ENCODE measurements at regions not wholly inside any gene's neighbourhood (a gene's known extent, or its start where the extent isn't known, plus 50 kb on each side); places are given as distances from the start of the nearest gene placed in this dataset.

DNA sequence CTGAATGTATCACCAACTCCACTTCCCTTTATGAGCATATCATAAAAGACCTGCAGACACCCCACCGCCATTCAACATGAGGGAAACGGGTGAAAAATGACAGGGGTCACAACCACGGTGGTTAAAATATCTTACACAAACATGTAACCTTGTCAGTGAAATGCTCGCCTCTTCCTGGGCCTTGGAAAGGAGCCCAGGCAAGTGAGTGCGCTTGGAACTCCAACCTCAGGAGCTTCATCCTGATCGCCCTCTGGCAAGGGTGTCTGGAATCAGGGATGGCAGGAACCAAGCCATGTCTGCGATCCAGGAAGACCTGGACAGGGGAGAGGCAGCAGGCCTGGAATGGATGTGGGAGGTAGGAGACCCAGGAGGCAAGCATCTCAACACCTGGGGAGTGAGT lies 282.7 kb downstream of the GAS1 start:
- TF ChIP-seq CTCF (IDR thresholded peaks at IDR 0.05): no peak
- H3K9me3 ChIP-seq: no peaks in the 10 kb centered on the region
- no peak overlapping the region for H3K4me3 ChIP-seq
- H3K36me3 ChIP-seq (ENCODE audit: low read depth): no peaks in the 10 kb centered on the region
- H3K4me1 ChIP-seq (ENCODE audit: low read depth): no peaks in the 10 kb centered on the region
- DNase-seq (no peak), ATAC-seq (no peak)
- intact Hi-C loops (cut with DNase I, micrococcal nuclease): no loop called here

DNA sequence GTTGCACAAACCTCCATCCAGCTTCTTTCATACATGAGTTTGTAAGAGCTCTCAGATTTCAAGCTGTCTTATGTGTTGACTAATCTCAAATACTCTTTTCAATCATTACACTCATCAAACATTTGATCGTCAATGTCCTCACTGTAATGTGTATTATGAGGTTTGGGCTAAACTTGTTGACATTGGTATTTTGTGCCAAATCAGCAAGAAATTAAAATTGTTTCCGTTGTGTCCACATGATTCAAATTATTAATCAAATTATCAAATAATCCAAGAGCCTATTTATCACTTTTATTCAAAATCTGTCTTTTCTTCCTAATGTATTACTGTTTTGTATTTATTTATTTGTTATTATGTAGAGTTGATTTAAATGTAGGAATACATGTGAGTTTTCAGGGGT lies 283.4 kb downstream of the GAS1 start:
- intact Hi-C loops (cut with DNase I, micrococcal nuclease): no loop called here
- no peaks in the 10 kb centered on the region for H3K36me3 ChIP-seq (ENCODE audit: low read depth)
- no peak for TF ChIP-seq CTCF (IDR thresholded peaks at IDR 0.05)
- H3K4me3 ChIP-seq: no peak overlapping the region
- H3K9me3 ChIP-seq: no peaks in the 10 kb centered on the region
- ATAC-seq: no peak
- H3K4me1 ChIP-seq (ENCODE audit: low read depth): no peaks in the 10 kb centered on the region
- no peak for DNase-seq

DNA sequence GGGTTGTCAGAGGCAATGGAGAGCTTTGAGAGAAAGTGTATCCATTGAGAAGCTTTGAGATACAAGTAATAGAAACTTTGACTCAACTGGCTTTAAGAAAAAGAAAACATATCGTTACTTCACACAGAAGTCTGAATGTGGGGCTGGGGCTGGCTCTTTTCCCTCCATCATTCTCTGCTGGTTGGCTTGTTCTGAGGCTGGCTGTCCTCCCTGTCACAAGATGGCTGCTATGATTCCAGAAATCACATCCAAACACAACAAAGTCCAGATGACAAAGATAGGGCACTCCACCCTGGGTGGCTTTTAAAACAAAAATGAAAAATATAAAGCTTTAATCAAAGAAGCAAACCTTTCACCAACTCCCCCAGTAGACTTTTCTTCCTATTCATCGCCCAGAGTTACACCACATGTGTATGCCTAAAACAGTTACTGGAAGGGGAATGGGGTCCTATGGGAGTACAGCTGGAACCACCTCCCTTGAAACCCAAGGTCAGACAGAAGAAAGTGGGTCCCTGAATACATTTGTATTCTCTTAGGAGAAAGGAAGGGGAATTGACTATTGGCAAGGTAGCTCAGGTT lies 284.3 kb downstream of the GAS1 start:
- no peaks in the 10 kb centered on the region for H3K4me1 ChIP-seq (ENCODE audit: low read depth)
- ATAC-seq: no peak
- intact Hi-C loops (cut with DNase I, micrococcal nuclease): no loop called here

DNA sequence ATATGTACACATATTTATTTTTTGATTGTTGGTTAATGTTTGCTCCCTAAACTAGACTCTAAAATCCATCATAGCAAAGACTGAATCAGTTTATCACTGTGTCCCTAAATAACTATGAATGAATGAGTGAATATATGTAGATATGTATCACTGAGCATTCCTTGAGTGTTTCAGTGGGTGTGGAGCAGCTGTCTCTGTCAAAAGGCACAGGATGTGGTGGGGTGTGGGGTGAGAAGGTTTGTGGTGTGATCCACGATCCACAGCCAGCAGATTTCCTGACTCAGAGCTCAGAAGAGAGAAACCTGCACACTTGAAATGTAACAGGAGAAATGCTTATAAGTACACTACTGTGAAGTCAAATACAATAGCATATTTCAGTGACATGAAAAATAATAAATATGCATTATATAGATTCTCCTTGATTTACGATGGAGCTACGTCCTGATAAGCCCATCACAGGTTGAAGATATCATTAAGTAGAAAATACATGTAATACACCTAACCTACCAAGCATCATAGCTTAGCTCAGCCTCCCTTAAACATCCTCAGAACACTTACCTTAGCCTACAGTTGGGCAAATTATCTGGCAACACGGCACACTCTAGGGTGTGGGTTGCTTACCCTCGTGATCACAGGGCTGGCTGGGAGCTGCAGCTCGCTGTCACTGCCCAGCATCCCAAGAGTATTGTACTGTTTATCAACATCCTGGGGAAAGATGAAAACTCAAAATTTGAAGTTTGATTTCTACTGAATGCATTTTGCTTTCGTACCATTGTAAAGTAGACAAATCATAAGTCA lies 287.0 kb downstream of the GAS1 start:
- intact Hi-C loops (cut with DNase I, micrococcal nuclease): no loop called here
- Histone ChIP-seq H3K36me3 (ENCODE audit: low read depth) (no peaks in the 10 kb centered on the region), H3K9me3 (no peaks in the 10 kb centered on the region), H3K4me1 (ENCODE audit: low read depth) (no peaks in the 10 kb centered on the region), H3K4me3 (no peak overlapping the region)
- ATAC-seq (no peak), DNase-seq (no peak)
- no peak for TF ChIP-seq CTCF (IDR thresholded peaks at IDR 0.05)

More for the DNA sequence above, 284.3 kb downstream of the GAS1 start:
- TF ChIP-seq CTCF (IDR thresholded peaks at IDR 0.05): no peak
- no peaks in the 10 kb centered on the region for H3K9me3 ChIP-seq
- no peaks in the 10 kb centered on the region for H3K36me3 ChIP-seq (ENCODE audit: low read depth)
- no peak for DNase-seq
- no peak overlapping the region for H3K4me3 ChIP-seq

DNA sequence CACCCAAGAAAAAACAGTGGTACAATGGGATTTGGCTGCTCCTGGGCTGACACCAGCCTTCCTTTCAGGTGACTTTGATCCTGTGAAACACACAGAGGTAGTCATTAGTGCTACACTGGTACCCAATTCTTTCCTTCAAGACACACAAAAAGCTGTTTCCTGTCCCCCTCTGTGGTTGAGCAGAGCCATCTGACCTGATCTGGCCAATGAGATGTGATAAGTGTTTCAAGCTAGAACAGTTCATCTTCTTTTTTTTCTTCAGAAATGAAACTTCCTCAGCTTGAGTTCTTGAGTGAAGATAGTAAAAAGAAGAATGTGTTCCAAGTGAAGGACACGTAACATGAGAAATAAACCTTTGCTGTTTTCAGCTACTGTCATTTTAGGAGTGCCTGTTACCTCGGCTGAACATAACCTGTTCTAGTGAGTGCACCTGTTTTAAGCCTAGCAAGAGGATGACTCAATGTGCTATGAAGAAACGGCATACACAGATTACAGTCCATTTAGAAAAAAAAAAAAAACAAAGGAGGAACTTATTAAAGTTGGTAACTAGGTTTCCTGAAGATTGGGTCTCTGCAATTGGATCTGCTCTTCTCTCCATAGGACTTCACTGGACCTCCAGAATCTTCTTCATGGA lies 287.8 kb downstream of the GAS1 start:
- no peak for TF ChIP-seq CTCF (IDR thresholded peaks at IDR 0.05)
- no peaks in the 10 kb centered on the region for H3K9me3 ChIP-seq
- ATAC-seq (no peak), DNase-seq (no peak)
- H3K36me3 ChIP-seq (ENCODE audit: low read depth): no peaks in the 10 kb centered on the region
- no peak overlapping the region for H3K4me3 ChIP-seq
- H3K4me1 ChIP-seq (ENCODE audit: low read depth): no peaks in the 10 kb centered on the region
- intact Hi-C loops (cut with DNase I, micrococcal nuclease): no loop called here
